GM12872 (cell line): ENCODE measurements at regions not wholly inside any gene's neighbourhood (a gene's known extent, or its start where the extent isn't known, plus 50 kb on each side); places are given as distances from the start of the nearest gene placed in this dataset.

Experiments used
- CTCF ChIP-seq: IDR thresholded peaks from 3 replicates; pipeline ENCODE4 v1.5.1; 2011; ENCODE audit warnings: low read depth, mild to moderate bottlenecking, low read length, moderate library complexity; ENCODE audit not compliant: insufficient read depth

- no peak for TF ChIP-seq CTCF
Observed at GRCh38 chr4:112023402-112023950, 121.8 kb upstream of the FAM241A start.

- no peak for TF ChIP-seq CTCF
Observed at GRCh38 chr4:112026058-112026457, 119.2 kb upstream of the FAM241A start.

GRCh38 chr4:112029771-112030171, 115.5 kb upstream of the FAM241A start:
- TF ChIP-seq CTCF = no peak

GRCh38 chr4:112031712-112032328, 113.4 kb upstream of the FAM241A start:
- peak; percentile 53 for TF ChIP-seq CTCF

- no peak for TF ChIP-seq CTCF
Observed at GRCh38 chr4:112036886-112037285, 108.4 kb upstream of the FAM241A start.

- TF ChIP-seq CTCF = no peak
Observed at GRCh38 chr4:112038861-112039260, 106.4 kb upstream of the FAM241A start.

GRCh38 chr4:112053825-112054350, 91.4 kb upstream of the FAM241A start:
- no peak for TF ChIP-seq CTCF
